HG03103 (cell line): ENCODE measurements at regions not wholly inside any gene's neighbourhood (a gene's known extent, or its start where the extent isn't known, plus 50 kb on each side); places are given as distances from the start of the nearest gene placed in this dataset.
A peak's percentile ranks its signal among the peaks of the same experiment; 100 is the strongest.
"Not testable (repeated sequence)": the region's sequence is repeated elsewhere in the genome, so short reads cannot be mapped to it uniquely, and the experiment has no call there.

Experiments
- ATAC-seq: cut with Tn5 transposase; IDR thresholded peaks from one replicate; pipeline ENCODE4 v1.9.1; 2021; ENCODE audit warnings: low read depth; ENCODE audit not compliant: unreplicated experiment

GRCh38 chr11:96447208-96448110 lies 57.6 kb downstream of the JRKL start:
- no peak for ATAC-seq

DNA sequence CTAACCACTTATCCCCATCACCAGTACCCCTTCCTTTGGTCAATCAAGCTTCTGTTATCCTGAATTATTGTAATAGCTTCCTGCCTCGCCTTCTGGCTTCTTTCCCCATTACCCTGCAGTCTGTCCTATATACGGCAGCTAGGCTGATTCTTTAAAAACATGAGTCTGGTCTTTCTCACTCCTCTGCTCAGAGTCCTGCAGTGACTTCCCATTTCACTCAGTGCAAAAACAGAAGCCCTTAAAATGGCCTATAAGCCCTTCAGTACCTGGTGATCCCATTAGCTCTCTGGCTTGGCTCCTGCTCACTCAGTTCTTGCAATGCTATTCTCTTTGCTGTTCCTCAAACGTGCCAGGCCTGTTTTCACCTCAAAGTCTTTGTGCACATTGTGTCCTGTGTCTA lies 58.4 kb downstream of the JRKL start:
- no peak for ATAC-seq

DNA sequence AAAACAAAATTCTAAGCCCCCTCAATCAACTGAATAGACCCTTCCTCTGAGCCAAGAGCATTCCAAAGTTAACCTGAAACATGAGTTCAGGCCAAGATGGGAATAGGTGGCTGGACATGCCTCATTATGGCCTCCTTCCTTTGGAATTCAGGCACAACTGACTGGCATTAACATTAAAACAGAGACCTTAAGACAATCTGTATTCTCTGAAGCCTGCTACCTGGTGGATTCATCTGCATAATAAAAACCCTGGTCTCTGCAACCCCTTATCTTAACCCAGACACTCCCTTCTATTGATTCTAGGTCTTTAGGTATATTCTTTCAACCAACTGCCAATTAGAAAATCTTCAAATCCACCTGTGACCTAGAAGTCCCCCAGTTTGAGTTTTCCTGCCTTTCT lies 66.3 kb downstream of the JRKL start:
- ATAC-seq: no peak

- ATAC-seq: no peak
Measured at GRCh38 chr11:96459751-96460150, 69.9 kb downstream of the JRKL start.

DNA sequence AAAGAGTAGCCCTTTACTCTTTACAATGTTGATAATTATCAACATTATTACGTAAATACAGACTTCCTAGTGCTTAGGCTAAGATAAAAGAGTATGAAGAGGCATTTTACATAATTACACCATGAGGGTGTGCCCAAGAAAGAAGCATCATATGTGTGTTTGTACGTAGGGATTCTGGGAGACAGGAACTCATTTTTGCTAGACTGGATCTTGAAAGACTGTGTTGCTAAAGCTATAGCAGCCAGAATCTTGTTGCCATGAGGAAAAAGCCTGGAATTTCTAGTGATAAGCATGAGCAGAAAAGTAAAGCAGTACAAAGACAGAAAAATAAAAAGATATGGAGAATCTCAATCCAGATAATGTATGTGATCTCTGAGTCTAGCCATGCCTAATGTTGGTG lies 72.1 kb downstream of the JRKL start:
- ATAC-seq: no peak

GRCh38 chr11:96464700-96465307 lies 75.0 kb downstream of the JRKL start:
- peak; percentile 86 for ATAC-seq

DNA sequence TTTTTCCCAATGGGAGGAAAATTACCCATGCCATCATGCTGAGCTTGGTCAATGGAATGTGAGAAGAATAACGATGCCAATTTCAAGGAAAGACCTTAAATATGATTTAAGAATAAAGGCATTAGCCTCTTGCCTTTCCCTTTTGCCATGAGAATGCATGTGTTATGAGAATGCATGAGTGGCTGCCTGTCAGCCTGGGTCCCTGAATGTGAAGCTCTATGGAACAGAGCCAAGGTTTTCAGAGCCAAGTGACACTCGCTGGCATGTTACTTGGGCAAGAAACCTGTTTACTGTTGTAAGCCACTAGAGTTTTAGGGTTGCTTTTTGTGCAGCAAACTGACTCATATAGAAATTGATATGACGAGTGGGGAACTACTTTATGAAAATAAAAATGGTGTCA lies 75.7 kb downstream of the JRKL start:
- no peak for ATAC-seq

DNA sequence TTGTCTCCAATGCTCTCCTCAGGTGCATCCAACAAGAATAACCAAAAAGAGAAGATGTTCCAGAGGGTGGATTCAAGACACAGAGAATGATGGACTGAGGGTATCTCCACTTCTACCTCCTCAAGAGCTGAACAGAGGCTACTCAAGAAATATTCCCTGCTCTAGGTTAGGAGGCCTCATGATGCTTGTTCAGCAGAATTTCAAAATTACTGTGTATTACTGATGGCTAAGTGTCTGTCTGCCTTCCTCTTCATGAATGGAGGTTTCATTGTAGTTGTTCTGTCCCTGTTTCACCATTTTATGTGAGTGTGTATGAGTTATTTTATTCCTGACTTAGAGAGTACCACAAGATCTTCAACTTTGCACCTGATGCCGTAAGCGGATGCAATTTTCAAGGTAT lies 76.8 kb downstream of the JRKL start:
- no peak for ATAC-seq

- ATAC-seq: no peak
Measured at GRCh38 chr11:96469776-96470175, 80.0 kb downstream of the JRKL start.

DNA sequence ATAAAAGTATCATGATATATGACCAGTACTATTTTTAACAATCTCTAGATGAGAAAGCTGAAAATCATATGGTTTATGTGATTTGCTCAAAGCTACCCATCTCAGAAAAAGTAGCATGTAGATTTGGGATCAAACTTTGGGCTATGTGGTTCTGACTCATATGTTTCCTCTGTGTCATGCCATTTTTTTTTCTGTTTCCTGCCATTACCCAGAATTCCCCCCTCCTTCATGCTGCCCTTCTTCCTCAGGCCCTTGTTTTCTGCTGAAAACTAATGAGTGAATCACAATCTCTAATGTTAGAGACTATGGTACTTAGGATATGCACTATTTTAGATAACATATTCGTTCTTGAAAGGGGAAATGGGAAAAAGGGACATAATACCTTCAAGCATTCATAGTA lies 80.7 kb downstream of the JRKL start:
- no peak for ATAC-seq

- peak; percentile 79 for ATAC-seq
Measured at GRCh38 chr11:96472085-96472484, 82.3 kb downstream of the JRKL start.

- ATAC-seq: no peak
Measured at GRCh38 chr11:96474263-96474662, 84.5 kb downstream of the JRKL start.

- no peak for ATAC-seq
Measured at GRCh38 chr11:96481204-96481603, 91.4 kb downstream of the JRKL start.

- ATAC-seq: no peak
Measured at GRCh38 chr11:96481771-96482170, 92.0 kb downstream of the JRKL start.

DNA sequence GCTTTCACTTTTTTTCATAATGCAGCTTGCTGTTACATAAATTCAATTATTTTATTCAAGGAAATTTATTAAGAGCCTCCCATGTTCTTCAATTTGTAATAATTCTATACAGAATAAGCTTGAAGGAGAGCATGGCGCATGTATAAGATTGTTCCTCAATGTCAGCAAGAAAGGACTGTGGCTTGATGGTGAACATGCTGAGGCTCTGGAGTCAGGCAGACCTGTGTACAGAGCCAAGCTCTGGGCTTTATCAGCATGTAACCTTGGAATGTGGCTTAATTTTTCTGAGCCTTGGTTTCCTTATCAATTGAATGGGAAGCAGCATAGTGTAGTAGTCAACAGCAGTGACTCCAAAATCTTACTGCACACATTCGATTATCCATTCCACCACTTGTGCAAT lies 92.4 kb downstream of the JRKL start:
- no peak for ATAC-seq

- ATAC-seq: no peak
Measured at GRCh38 chr11:96483374-96483955, 93.7 kb downstream of the JRKL start.

- no peak for ATAC-seq
Measured at GRCh38 chr11:96484361-96484760, 94.5 kb downstream of the JRKL start.

DNA sequence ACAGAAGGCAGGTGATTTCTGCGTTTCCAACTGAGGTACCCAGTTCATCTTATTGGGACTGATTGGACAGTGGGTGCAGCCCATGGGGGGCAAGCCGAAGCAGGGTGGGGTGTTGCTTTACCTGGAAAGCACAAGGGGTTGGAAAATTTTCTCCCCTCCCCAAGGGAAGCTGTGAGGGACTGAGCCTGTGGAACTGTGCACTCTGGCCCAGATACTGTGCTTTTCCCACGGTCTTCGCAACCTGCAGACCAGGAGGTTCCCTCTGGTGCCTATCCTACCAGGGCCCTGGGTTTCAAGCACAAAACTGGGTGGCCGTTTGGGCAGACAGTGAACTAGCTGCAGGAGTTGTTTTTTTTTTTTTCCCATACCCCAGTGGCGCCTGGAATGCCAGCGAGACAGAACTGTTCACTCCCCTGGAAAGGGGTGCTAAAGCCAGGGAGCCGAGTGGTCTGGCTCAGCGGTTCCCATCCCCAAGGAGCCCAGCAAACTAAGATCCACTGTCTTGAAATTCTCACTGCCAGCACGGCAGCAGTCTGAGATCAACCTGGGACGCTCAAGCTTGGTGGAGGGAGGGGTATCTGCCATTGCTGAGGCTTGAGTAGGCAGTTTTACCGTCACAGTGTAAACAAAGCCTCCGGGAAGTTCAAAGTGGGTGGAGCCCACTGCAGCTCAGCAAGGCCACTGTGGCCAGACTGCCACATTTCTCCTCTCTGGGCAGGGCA lies 97.2 kb downstream of the JRKL start:
- no peak for ATAC-seq

DNA sequence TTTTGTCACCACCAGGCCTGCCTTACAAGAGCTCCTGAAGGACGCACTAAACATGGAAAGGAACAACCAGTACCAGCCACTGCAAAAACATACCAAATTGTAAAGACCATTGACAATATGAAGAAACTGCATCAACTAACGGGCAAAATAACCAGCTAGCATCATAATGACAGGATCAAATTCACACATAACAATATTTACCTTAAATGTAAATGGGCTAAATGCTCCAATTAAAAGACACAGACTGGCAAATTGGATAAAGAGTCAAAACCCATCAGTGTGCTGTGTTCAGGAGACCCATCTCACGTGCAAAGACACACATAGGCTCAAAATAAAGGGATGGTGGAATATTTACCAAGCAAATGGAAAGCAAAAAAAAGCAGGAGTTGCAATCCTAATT lies 99.1 kb downstream of the JRKL start:
- not testable (repeated sequence) for ATAC-seq

DNA sequence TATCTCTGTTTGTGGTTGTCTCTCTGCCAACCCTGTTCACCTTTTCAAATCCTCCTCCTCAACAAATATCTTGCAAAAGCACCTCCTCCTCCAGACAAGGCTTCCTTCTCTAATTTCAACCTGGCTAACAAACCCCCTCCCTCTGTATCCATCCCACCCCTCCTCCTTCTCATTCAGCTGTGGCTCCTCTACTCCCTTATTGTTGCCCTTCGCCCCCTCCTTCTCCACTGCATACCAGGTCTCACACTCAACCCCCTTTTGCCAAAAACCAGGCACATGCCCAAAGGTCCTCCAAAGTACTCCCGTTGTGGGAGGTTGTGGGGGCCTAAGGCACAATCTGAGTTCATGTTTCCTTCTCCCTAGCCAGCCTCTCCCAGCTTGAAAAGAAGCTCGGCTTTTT lies 110.6 kb downstream of the JRKL start:
- no peak for ATAC-seq

DNA sequence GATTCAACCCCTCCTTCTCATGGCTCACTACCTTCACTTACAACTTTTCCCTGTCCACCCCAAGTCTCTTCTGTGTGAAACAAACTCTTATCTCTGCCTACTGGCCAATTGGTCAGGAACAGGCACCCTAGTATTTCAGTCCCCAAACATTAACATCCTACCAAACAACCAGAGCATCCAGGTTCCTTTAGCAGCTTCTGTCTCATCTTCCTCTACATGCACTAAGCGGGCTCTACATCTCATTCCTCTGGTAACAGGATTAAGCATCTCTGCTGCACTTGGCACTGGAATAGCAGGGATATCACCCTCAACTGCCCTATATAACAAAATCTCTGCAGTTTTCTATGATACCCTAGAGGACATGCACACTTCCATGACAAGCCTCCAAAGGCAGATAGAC lies 116.2 kb downstream of the JRKL start:
- ATAC-seq: no peak
